ENCODE measurements at regions not wholly inside any gene's neighbourhood (a gene's known extent, or its start where the extent isn't known, plus 50 kb on each side); places are given as distances from the start of the nearest gene placed in this dataset.

DNA sequence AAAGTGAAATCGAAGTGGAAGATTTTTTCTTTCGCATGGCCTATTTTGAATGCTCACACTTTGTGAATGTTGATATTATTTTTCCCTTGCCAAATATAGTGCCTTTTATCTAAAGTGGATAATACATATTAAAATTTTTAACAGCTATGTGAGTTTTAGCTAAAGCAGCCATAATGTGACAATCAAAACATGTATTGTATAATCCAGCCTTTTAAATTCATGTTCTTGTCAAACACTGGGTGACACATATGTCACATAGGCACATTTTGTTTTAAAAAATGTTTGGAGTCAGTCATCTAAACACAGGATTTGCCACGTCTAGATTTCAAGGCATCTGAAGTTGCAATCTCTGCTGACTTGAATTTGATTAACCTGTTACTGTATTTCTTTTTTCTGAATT, 1256.6 kb downstream of the SLITRK1 start:
- Histone ChIP-seq H2AFZ (ENCODE audit: low read length) (no peak overlapping the region), H3K4me1 (ENCODE audit: insufficient read depth, low read length, poor library complexity, severe bottlenecking) (no peaks in the 10 kb centered on the region), H3K9me3 (ENCODE audit: low read length) (0 out of 2 replicates have a peak, but pooled peaks cover 3% of the 10 kb centered on the region), H3K36me3 (ENCODE audit: insufficient read depth, low read length) (no peaks in the 10 kb centered on the region), H3K79me2 (ENCODE audit: insufficient read depth, low read depth, low read length) (no peaks in the 10 kb centered on the region), H3K4me3 (ENCODE audit: low read depth, low read length, poor library complexity, severe bottlenecking) (no peak overlapping the region), H4K20me1 (ENCODE audit: insufficient read depth, low read length) (no peaks in the 10 kb centered on the region), H3K4me2 (ENCODE audit: low read length) (no peak overlapping the region), H3K27ac (ENCODE audit: low read depth, low read length, poor library complexity, severe bottlenecking) (no peak overlapping the region), H3K9me2 (ENCODE audit: insufficient read depth, low read length) (no peaks in the 10 kb centered on the region)
- no peak for TF ChIP-seq CTCF (conservative IDR thresholded peaks at IDR 0.05; ENCODE audit: low read length)
- TF ChIP-seq EZH2phosphoT487 (IDR thresholded peaks at IDR 0.05; ENCODE audit: borderline replicate concordance, low read depth, low read length): no peak
- ChIA-PET CTCF (ENCODE audit: unreplicated experiment) (no interaction called here), POLR2A (no interaction called here)
- BruUV-seq (replicated peaks): no TSS peak
- DNase-seq (ENCODE audit: low spot score): no peak
- intact Hi-C loops (cut with micrococcal nuclease; ENCODE audit: unreplicated experiment): no loop called here

GRCh38 chr13:82615043-82615442, 1267.2 kb downstream of the SLITRK1 start:
- Histone ChIP-seq H3K9me3 (ENCODE audit: low read length) (0 out of 2 replicates have a peak, but pooled peaks cover 3% of the 10 kb centered on the region), H3K4me2 (ENCODE audit: low read length) (no peak overlapping the region), H4K20me1 (ENCODE audit: insufficient read depth, low read length) (no peaks in the 10 kb centered on the region), H3K27ac (ENCODE audit: low read depth, low read length, poor library complexity, severe bottlenecking) (no peak overlapping the region), H2AFZ (ENCODE audit: low read length) (no peak overlapping the region), H3K4me3 (ENCODE audit: low read depth, low read length, poor library complexity, severe bottlenecking) (no peak overlapping the region), H3K9me2 (ENCODE audit: insufficient read depth, low read length) (no peaks in the 10 kb centered on the region), H3K79me2 (ENCODE audit: insufficient read depth, low read depth, low read length) (no peaks in the 10 kb centered on the region), H3K36me3 (ENCODE audit: insufficient read depth, low read length) (no peaks in the 10 kb centered on the region), H3K4me1 (ENCODE audit: insufficient read depth, low read length, poor library complexity, severe bottlenecking) (no peaks in the 10 kb centered on the region)
- BruUV-seq (replicated peaks): no TSS peak
- no peak for DNase-seq (ENCODE audit: low spot score)
- POLR2A ChIA-PET: interaction anchor here (0.8 kb wide), 1 partner anchor 21 kb away, joined by 3 read pairs; no protein-coding TSS in a partner anchor
- intact Hi-C loops (cut with micrococcal nuclease; ENCODE audit: unreplicated experiment): no loop called here
- TF ChIP-seq EZH2phosphoT487 (IDR thresholded peaks at IDR 0.05; ENCODE audit: borderline replicate concordance, low read depth, low read length): no peak
- no peak for TF ChIP-seq CTCF (conservative IDR thresholded peaks at IDR 0.05; ENCODE audit: low read length)
- CTCF ChIA-PET (ENCODE audit: unreplicated experiment): no interaction called here

DNA sequence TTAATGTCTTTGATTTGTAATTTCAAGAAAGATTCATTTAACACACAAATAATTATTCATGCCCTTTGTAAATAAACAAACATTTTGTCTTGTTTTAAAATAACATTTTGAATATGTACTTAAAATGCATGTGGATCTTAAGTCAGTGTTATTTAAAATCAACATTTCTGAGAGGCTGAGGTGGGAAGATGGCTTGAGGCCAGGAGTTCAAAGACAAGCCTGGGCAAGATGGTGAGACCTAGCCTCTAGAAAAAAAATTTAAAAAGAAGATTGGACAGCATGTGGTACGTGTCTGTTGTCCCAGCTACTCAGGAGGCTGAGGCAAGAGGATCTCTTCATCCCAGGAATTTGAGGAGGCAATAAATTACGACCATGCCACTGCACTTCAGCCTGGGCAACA, 1268.2 kb downstream of the SLITRK1 start:
- no peak overlapping the region for H3K27ac ChIP-seq (ENCODE audit: low read depth, low read length, poor library complexity, severe bottlenecking)
- no peak for TF ChIP-seq CTCF (conservative IDR thresholded peaks at IDR 0.05; ENCODE audit: low read length)
- TF ChIP-seq EZH2phosphoT487 (IDR thresholded peaks at IDR 0.05; ENCODE audit: borderline replicate concordance, low read depth, low read length): no peak
- intact Hi-C loops (cut with micrococcal nuclease; ENCODE audit: unreplicated experiment): no loop called here
- CTCF ChIA-PET (ENCODE audit: unreplicated experiment): no interaction called here
- no peaks in the 10 kb centered on the region for H3K4me1 ChIP-seq (ENCODE audit: insufficient read depth, low read length, poor library complexity, severe bottlenecking)
- H3K36me3 ChIP-seq (ENCODE audit: insufficient read depth, low read length): no peaks in the 10 kb centered on the region
- no peak overlapping the region for H3K4me2 ChIP-seq (ENCODE audit: low read length)
- no peaks in the 10 kb centered on the region for H4K20me1 ChIP-seq (ENCODE audit: insufficient read depth, low read length)
- POLR2A ChIA-PET: no interaction called here
- peaks cover 4% of the 10 kb centered on the region; the same call in 1 of the 2 replicates for H3K9me3 ChIP-seq (ENCODE audit: low read length)
- DNase-seq (ENCODE audit: low spot score): no peak
- H2AFZ ChIP-seq (ENCODE audit: low read length): no peak overlapping the region
- H3K9me2 ChIP-seq (ENCODE audit: insufficient read depth, low read length): no peaks in the 10 kb centered on the region
- BruUV-seq (replicated peaks): no TSS peak
- no peak overlapping the region for H3K4me3 ChIP-seq (ENCODE audit: low read depth, low read length, poor library complexity, severe bottlenecking)
- H3K79me2 ChIP-seq (ENCODE audit: insufficient read depth, low read depth, low read length): no peaks in the 10 kb centered on the region
